GM13977 (cell line): ENCODE measurements at regions not wholly inside any gene's neighbourhood (a gene's known extent, or its start where the extent isn't known, plus 50 kb on each side); places are given as distances from the start of the nearest gene placed in this dataset.
"Not testable (repeated sequence)": the region's sequence is repeated elsewhere in the genome, so short reads cannot be mapped to it uniquely, and the experiment has no call there.

ENCODE experiments used
- DNase-seq: peaks from one replicate; pipeline ENCODE4 v3.0.0; 2012; ENCODE audit warnings: low spot score
- in situ Hi-C: fragments of 300-500 bp; cut with MboI; formaldehyde crosslinking; loops from one replicate; pipeline ENCODE4 v1.12.0; 2022; ENCODE audit warnings: low sequenced_read_pairs, low pct_unique_long_range_greater_than_20kb, mixed read lengths, inconsistent platforms; ENCODE audit not compliant: unreplicated experiment
- TF ChIP-seq, protein P1 (sequence below): IDR thresholded peaks from 2 replicates; pipeline ENCODE4 v1.5.1; 2012; ENCODE audit warnings: mild to moderate bottlenecking, control low read depth; ENCODE audit not compliant: insufficient read depth; ENCODE audit errors: extremely low read depth, missing control alignments

DNA sequence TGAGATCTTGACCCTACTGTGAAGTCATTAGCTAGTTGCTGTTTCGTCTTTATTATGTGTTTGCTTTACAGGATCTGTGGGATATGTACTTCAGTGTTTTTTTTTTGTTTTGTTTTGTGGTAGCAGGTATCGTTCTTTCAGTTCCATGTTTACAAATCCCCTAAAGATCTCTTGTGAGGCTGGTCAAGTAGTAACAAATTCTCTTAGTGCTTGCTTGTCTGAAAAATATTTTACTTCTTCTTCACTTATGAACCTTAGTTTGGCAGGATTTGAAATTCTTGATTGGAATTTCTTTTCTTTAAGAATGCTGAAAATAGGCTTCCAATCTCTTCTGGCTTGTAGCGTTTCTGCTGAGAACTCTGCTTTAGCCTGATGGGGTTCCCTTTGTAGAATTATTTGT is 235.8 kb upstream of the ALCAM start:
- in situ Hi-C loops: no loop called here
- no peak for DNase-seq
- TF ChIP-seq, protein P1, sequence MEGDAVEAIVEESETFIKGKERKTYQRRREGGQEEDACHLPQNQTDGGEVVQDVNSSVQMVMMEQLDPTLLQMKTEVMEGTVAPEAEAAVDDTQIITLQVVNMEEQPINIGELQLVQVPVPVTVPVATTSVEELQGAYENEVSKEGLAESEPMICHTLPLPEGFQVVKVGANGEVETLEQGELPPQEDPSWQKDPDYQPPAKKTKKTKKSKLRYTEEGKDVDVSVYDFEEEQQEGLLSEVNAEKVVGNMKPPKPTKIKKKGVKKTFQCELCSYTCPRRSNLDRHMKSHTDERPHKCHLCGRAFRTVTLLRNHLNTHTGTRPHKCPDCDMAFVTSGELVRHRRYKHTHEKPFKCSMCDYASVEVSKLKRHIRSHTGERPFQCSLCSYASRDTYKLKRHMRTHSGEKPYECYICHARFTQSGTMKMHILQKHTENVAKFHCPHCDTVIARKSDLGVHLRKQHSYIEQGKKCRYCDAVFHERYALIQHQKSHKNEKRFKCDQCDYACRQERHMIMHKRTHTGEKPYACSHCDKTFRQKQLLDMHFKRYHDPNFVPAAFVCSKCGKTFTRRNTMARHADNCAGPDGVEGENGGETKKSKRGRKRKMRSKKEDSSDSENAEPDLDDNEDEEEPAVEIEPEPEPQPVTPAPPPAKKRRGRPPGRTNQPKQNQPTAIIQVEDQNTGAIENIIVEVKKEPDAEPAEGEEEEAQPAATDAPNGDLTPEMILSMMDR: no peak

DNA sequence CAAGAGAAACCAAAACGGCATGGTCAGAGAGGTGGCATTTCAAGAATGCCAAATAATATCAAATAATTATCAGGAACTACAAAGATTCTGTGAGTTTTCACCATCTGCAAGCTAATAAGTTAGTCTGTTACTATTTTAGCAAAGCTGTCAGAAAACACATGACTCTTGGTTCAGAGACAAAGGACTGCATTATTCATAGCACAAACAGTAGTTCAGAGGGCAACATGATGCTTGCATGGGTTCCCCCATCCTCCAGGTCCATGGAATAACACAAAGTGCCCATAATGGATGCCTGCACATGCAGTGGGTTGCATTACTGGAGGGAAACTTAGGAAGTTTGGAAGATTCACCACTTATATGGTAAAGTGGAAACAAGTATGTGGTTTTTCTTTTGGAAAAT is 228.8 kb upstream of the ALCAM start:
- TF ChIP-seq, protein P1: no peak
- in situ Hi-C loops: no loop called here
- no peak for DNase-seq

DNA sequence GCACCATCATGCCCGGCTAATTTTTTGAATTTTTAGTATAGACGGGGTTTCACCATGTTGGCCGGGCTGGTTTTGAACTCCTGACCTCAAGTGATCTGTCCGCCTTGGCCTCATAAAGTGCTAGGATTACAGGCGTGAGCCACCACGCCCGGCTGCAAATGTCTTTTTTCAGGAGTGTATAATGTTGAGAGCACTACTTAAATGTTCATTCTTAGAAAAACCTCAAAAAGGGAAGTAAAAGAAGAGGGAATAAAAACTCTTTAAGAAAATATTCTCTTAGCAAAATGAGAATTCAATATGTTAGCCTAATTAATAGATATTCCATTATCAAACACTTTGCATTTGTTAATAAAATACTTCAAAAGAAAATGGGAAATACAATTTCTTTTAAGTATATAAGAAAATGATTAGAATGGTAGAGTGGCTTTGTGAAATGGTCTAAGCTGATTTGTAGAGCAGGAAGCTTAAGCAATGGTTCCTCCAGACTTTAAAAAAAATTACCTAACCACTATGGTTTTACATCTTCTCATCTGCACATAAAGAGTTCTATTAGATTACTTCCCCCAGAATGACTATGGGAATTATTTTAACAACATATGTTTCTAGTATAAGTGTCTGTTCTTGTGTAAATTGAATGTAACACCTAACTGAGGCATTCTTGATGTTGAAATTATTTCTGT is 226.7 kb upstream of the ALCAM start:
- in situ Hi-C loops: no loop called here
- DNase-seq: no peak
- TF ChIP-seq, protein P1: no peak

DNA sequence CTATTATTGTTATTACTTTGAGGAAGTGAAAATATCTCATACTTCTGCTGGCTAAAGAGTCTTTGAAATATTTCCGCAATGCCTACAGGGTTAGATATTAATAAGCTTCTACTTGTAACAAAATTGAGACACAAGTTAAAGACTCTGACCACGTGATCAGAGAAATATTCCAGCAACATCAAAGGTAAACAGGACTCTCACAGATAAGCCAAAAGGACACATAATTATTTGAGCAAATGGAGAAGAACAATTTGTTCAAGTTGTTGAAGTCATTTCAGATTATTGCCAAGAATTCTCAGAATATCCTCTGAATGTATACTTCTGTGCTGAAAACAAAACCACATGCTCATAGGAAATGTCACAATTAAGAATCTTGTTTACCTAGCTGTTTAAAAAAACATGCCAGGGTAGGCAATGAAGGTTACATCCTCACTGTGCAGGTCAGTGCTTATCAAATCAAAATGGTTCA is 225.8 kb upstream of the ALCAM start:
- no peak for DNase-seq
- TF ChIP-seq, protein P1: no peak
- in situ Hi-C loops: no loop called here

DNA sequence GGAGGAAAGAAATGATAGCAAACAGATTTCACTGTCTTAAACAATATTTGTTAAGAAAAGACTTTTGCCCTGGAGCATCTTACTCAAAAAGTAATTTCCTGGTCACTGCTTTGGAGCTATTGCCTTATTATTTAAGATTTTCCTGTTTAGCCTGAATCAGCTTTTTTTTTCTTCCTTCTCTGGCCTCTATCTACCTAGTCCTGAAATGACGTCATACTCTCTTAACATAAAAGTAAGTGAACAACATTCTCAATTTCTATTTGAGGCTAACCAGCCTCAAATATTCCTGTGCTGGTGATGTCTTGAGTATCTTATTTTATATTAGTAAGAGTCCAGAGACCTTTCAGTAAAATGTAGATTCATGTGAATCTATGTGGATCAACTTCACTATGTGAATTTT is 221.9 kb upstream of the ALCAM start:
- no peak for DNase-seq
- TF ChIP-seq, protein P1: no peak
- in situ Hi-C loops: no loop called here

DNA sequence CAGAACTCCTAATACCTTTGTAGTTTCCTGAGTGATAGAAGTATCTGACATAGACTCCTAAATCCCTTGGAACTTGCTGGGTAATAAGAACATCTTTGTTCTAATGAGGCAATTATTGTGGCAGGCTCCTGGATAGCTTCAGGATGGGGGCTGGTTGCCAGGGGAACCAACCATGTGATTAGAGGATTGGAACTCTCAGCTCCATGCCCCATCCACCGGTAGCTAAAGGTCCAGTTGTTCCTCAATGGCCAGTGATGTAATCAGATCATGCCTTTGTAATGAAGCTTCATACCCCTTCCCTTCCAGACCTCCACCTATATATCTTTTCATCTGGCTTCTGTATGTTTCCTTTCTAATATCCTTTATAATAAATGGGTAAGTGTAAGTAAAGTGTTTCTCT is 221.2 kb upstream of the ALCAM start:
- DNase-seq: no peak
- in situ Hi-C loops: no loop called here
- TF ChIP-seq, protein P1: no peak

DNA sequence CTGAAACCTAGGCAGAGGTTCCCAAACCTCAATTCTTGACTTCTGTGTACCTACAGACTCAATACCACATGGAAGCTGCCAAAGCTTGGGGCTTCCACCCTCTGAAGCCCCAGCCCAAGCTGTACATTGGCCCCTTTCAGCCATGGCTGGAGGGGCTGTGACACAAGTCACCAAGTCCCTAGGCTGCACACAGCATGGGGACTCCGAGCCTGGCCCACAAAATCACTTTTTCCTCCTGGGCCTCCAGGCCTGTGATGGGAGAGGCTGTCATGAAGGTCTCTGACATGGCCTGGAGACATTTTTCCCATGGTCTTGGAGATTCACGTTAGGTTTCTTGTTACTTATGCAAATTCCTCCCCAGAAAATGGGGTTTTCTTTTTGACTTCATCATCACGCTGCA is 217.5 kb upstream of the ALCAM start:
- in situ Hi-C loops, DNase-seq: not testable (repeated sequence)
